ENCODE measurements at regions not wholly inside any gene's neighbourhood (a gene's known extent, or its start where the extent isn't known, plus 50 kb on each side); places are given as distances from the start of the nearest gene placed in this dataset.

DNA sequence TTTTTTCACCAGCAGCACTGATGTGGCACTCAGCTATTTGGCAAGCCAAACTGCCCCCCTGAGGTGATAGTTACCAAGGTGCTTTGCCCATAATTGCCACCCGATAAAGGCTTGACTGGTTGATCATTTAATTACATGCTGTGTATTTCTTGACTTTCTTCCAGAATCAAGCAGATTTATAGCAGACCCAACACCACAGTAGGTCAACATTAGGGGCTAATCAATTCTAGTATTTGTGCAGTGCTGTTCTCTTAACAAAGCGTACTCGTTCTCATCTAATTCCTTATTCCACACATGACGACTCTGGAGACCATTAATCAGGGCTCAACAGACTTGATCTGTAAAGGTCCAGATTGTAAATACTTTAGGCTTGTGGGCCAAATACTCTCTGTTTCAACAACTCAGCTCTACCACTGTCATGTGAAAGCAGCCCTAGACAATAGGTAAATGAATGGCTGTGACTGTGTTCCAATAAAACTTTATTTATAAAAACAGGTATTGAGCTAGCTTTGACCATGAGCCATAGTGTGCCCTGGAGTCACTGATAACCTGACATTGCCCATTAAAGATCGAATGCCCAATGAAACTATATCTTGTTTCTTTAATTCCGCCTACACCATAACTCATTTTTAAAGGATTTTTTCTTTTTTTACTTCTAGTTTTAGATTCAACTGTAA, 119.1 kb upstream of the TMC3 start:
- TF ChIP-seq POLR2AphosphoS5 (IDR thresholded peaks at IDR 0.05; ENCODE audit: low read depth, low read length) (no peak), POLR2A (IDR thresholded peaks at IDR 0.05; ENCODE audit: low read depth, low read length) (no peak)

Data from GM12891 (cell line).